Keratinocyte (primary cell): ENCODE measurements at regions not wholly inside any gene's neighbourhood (a gene's known extent, or its start where the extent isn't known, plus 50 kb on each side); places are given as distances from the start of the nearest gene placed in this dataset.

Source experiments
- EZH2 ChIP-seq: IDR thresholded peaks from one replicate; pipeline ENCODE4 v1.6.1; 2012; ENCODE audit warnings: inconsistent platforms, mild to moderate bottlenecking, low read length, moderate library complexity
- TF ChIP-seq, protein P1 (sequence below), 3 experiments: IDR thresholded peaks in 1 of 3; conservative IDR thresholded peaks in 1 of 3; optimal IDR thresholded peaks in 1 of 3; 2 replicates in 2 of 3; 3 replicates in 1 of 3; pipeline versions ENCODE3 to v1.5.1; 2011; ENCODE audit warnings: low read length in 3 of 3, mild to moderate bottlenecking in 3 of 3, moderate library complexity in 2 of 3, control low read depth in 1 of 3, inconsistent platforms in 1 of 3; ENCODE audit not compliant: insufficient read depth in 2 of 3; ENCODE audit errors: extremely low read depth in 1 of 3

DNA sequence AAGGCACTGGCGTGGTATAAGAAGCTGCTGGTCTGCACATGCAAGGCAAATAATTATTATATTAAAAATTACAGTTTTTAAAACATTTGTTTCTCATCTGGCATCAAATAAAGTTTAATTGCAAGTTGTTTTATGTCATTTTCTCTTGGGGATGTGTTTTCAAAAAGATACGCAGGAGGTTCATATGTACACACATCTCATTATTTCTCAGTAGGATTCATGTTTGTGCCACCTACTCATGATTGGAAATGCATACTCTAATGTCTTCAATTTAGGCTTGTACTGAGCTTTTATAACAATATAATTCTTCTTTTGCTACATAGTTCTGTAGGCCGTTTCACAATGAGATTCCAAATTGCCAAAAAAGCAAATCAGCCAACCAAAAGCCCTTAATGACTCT lies 244.2 kb upstream of the MEF2C start:
- TF ChIP-seq, protein P1, sequence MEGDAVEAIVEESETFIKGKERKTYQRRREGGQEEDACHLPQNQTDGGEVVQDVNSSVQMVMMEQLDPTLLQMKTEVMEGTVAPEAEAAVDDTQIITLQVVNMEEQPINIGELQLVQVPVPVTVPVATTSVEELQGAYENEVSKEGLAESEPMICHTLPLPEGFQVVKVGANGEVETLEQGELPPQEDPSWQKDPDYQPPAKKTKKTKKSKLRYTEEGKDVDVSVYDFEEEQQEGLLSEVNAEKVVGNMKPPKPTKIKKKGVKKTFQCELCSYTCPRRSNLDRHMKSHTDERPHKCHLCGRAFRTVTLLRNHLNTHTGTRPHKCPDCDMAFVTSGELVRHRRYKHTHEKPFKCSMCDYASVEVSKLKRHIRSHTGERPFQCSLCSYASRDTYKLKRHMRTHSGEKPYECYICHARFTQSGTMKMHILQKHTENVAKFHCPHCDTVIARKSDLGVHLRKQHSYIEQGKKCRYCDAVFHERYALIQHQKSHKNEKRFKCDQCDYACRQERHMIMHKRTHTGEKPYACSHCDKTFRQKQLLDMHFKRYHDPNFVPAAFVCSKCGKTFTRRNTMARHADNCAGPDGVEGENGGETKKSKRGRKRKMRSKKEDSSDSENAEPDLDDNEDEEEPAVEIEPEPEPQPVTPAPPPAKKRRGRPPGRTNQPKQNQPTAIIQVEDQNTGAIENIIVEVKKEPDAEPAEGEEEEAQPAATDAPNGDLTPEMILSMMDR (optimal IDR thresholded peaks at IDR 0.05 in 1 of 3, IDR thresholded peaks at IDR 0.05 in 1 of 3, conservative IDR thresholded peaks at IDR 0.05 in 1 of 3; ENCODE audit: extremely low read depth in 1 of 3, insufficient read depth in 2 of 3, low read length in 3 of 3) = no peak
- no peak for TF ChIP-seq EZH2
